OCI-LY7 (cell line): ENCODE measurements at regions not wholly inside any gene's neighbourhood (a gene's known extent, or its start where the extent isn't known, plus 50 kb on each side); places are given as distances from the start of the nearest gene placed in this dataset.
"Not testable (repeated sequence)": the region's sequence is repeated elsewhere in the genome, so short reads cannot be mapped to it uniquely, and the experiment has no call there.

Experiments
- CTCF ChIP-seq: fragments of 200-600 bp; sonication (generic); conservative IDR thresholded peaks from 2 replicates; pipeline ENCODE4 v1.5.1; 2014; ENCODE audit warnings: mild to moderate bottlenecking, antibody characterized with exemption, low read length, moderate library complexity, mixed read lengths
- EZH2phosphoT487 ChIP-seq: fragments of 200-600 bp; sonication (generic); IDR thresholded peaks from 2 replicates; pipeline ENCODE4 v1.6.1; 2018; ENCODE audit warnings: low read depth, borderline replicate concordance, mild to moderate bottlenecking, mixed run types, antibody characterized with exemption, low read length, moderate library complexity, mixed read lengths

DNA sequence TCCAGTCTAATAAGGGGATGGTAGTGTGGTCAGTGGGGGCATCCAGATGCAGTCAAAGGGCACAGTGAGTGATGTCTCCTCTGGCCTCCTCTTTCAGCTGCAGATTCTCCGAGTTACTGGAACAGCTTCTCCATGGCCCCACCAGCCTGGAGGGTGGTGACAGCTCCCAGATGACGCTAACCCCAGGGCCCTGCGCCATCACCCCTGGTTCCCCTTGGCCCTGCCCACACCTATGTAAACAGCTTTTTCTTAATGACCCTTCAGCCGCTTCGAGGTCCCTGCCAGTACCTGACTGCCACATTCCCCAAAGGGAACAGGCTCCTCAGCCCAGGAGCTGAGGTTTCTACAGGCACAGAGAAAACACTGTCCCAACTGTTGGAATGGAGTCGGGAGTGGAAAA is 235.0 kb downstream of the POTED start:
- not testable (repeated sequence) for TF ChIP-seq CTCF, EZH2phosphoT487
